ENCODE measurements at regions not wholly inside any gene's neighbourhood (a gene's known extent, or its start where the extent isn't known, plus 50 kb on each side); places are given as distances from the start of the nearest gene placed in this dataset.

- TF ChIP-seq, protein P1, sequence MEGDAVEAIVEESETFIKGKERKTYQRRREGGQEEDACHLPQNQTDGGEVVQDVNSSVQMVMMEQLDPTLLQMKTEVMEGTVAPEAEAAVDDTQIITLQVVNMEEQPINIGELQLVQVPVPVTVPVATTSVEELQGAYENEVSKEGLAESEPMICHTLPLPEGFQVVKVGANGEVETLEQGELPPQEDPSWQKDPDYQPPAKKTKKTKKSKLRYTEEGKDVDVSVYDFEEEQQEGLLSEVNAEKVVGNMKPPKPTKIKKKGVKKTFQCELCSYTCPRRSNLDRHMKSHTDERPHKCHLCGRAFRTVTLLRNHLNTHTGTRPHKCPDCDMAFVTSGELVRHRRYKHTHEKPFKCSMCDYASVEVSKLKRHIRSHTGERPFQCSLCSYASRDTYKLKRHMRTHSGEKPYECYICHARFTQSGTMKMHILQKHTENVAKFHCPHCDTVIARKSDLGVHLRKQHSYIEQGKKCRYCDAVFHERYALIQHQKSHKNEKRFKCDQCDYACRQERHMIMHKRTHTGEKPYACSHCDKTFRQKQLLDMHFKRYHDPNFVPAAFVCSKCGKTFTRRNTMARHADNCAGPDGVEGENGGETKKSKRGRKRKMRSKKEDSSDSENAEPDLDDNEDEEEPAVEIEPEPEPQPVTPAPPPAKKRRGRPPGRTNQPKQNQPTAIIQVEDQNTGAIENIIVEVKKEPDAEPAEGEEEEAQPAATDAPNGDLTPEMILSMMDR (IDR thresholded peaks at IDR 0.05 in 2 of 3, conservative IDR thresholded peaks at IDR 0.05 in 1 of 3; ENCODE audit: control insufficient read depth in 2 of 3, extremely low read depth in 1 of 3, insufficient read depth in 1 of 3, low read depth in 3 of 3, low read length in 3 of 3): no peak
- TF ChIP-seq POLR2AphosphoS5 (IDR thresholded peaks at IDR 0.05; ENCODE audit: low read length) (no peak), EZH2 (IDR thresholded peaks at IDR 0.05; ENCODE audit: borderline replicate concordance, control insufficient read depth, low read depth, low read length) (no peak), HDAC2 (IDR thresholded peaks at IDR 0.05) (no peak), CBX5 (IDR thresholded peaks at IDR 0.05; ENCODE audit: low read depth) (no peak), POLR2A (IDR thresholded peaks at IDR 0.05; ENCODE audit: low read depth, low read length) (no peak), RFX5 (IDR thresholded peaks at IDR 0.05; ENCODE audit: low read depth, low read length) (no peak), SUZ12 (IDR thresholded peaks at IDR 0.05; ENCODE audit: unreplicated experiment) (no peak), MTA3 (IDR thresholded peaks at IDR 0.05; ENCODE audit: borderline replicate concordance, low read length) (no peak)
- TF ChIP-seq, protein P2, sequence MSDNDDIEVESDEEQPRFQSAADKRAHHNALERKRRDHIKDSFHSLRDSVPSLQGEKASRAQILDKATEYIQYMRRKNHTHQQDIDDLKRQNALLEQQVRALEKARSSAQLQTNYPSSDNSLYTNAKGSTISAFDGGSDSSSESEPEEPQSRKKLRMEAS (IDR thresholded peaks at IDR 0.05; ENCODE audit: low read depth, low read length): no peak
- TF ChIP-seq, protein P3, sequence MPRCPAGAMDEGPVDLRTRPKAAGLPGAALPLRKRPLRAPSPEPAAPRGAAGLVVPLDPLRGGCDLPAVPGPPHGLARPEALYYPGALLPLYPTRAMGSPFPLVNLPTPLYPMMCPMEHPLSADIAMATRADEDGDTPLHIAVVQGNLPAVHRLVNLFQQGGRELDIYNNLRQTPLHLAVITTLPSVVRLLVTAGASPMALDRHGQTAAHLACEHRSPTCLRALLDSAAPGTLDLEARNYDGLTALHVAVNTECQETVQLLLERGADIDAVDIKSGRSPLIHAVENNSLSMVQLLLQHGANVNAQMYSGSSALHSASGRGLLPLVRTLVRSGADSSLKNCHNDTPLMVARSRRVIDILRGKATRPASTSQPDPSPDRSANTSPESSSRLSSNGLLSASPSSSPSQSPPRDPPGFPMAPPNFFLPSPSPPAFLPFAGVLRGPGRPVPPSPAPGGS (IDR thresholded peaks at IDR 0.05; ENCODE audit: borderline replicate concordance, insufficient read depth, low read depth, low read length, poor library complexity, severe bottlenecking): no peak
Observed at GRCh38 chr6:43913375-43914271, 143.6 kb downstream of the VEGFA start.
